B cell (primary cell): ENCODE measurements at regions not wholly inside any gene's neighbourhood (a gene's known extent, or its start where the extent isn't known, plus 50 kb on each side); places are given as distances from the start of the nearest gene placed in this dataset.

Source experiments
- ATAC-seq: fragments of 200-7000 bp; cut with Tn5 transposase; one replicate; pipeline ENCODE4 v1.10.0; 2021; ENCODE audit warnings: low read depth, mild to moderate bottlenecking, moderate number of reproducible peaks, moderate library complexity
- CTCF ChIA-PET: fragments of 350-600 bp; sonication (Branson Sonifier 250); formaldehyde crosslinking; loops from one replicate; lab custom pipeline; 2021; ENCODE audit warnings: antibody characterized with exemption, inconsistent platforms; lab: Charles Lee
- POLR2A ChIA-PET: fragments of 350-600 bp; sonication (Branson Sonifier 250); formaldehyde crosslinking; loops from one replicate; lab custom pipeline; 2021; ENCODE audit warnings: antibody characterized with exemption; lab: Charles Lee
- DNase-seq: peaks from one replicate; pipeline ENCODE4 v3.0.0; 2013
- H2AFZ ChIP-seq: 2 replicates; pipeline ENCODE4 v1.6.1; 2012; ENCODE audit warnings: mild to moderate bottlenecking, low read depth, low read length; ENCODE audit not compliant: insufficient read depth, poor library complexity, severe bottlenecking
- H3K27ac ChIP-seq, 2 donors: 1 replicate in 1 of 2; 2 replicates in 1 of 2; pipeline ENCODE4 v1.5.1; 2012 to 2013; ENCODE audit warnings: low read length in 2 of 2, mild to moderate bottlenecking in 2 of 2, moderate library complexity in 1 of 2
- H3K27me3 ChIP-seq, 4 experiments: fragments of 200-600 bp in 1 of 4; sonication (generic) in 1 of 4; replicated peaks in 1 of 4; 1 replicate in 2 of 4; 2 replicates in 2 of 4; pipeline versions ENCODE4 v1.6.1 to v1.7.0; 2013 to 2016; ENCODE audit warnings: low read length in 3 of 4, mild to moderate bottlenecking in 2 of 4, mixed read lengths in 1 of 4, moderate library complexity in 1 of 4; ENCODE audit not compliant: insufficient read depth in 4 of 4, control insufficient read depth in 3 of 4; ENCODE audit errors: control extremely low read depth in 1 of 4
- H3K36me3 ChIP-seq, 2 experiments: replicated peaks in 1 of 2; 1 replicate in 1 of 2; 2 replicates in 1 of 2; pipeline versions ENCODE4 v1.6.1 to v1.7.1; 2013; ENCODE audit warnings: low read length in 1 of 2; ENCODE audit not compliant: insufficient read depth in 2 of 2, control insufficient read depth in 1 of 2; ENCODE audit errors: control extremely low read depth in 1 of 2, extremely low read depth in 1 of 2
- H3K4me1 ChIP-seq, 2 donors: fragments of 200-600 bp in 1 of 2; sonication (generic) in 1 of 2; 1 replicate in 1 of 2; 2 replicates in 1 of 2; pipeline versions ENCODE4 v1.5.1 to v1.6.1; 2013 to 2017; ENCODE audit warnings: low read length in 2 of 2; ENCODE audit not compliant: control insufficient read depth in 2 of 2, insufficient read depth in 2 of 2
- H3K4me2 ChIP-seq: replicated peaks from 2 replicates; pipeline ENCODE3; 2012; ENCODE audit warnings: mild to moderate bottlenecking, low read depth, low read length; ENCODE audit not compliant: poor library complexity, severe bottlenecking
- H3K4me3 ChIP-seq, 5 experiments: fragments of 200-600 bp in 1 of 5; sonication (generic) in 1 of 5; 1 replicate in 3 of 5; 2 replicates in 2 of 5; pipeline versions ENCODE4 v1.5.1 to v1.7.0; 2011 to 2016; ENCODE audit warnings: low read length in 4 of 5, mild to moderate bottlenecking in 4 of 5, low read depth in 2 of 5, control low read depth in 1 of 5, moderate library complexity in 1 of 5; ENCODE audit not compliant: insufficient read depth in 1 of 5; ENCODE audit errors: control extremely low read depth in 1 of 5, extremely low read depth in 1 of 5
- H3K79me2 ChIP-seq: fragments of 200-600 bp; sonication (generic); one replicate; pipeline ENCODE4 v1.6.0; 2016; ENCODE audit warnings: low read length; ENCODE audit not compliant: control insufficient read depth, insufficient read depth
- H3K9ac ChIP-seq: fragments of 200-600 bp; sonication (generic); 2 replicates; pipeline ENCODE4 v1.6.1; 2017; ENCODE audit warnings: mild to moderate bottlenecking, low read length, moderate library complexity
- H3K9me3 ChIP-seq, 3 donors: one replicate each; pipeline versions ENCODE4 v1.6.1 to v1.7.1; 2013; ENCODE audit warnings: low read length in 2 of 3; ENCODE audit not compliant: control insufficient read depth in 2 of 3, insufficient read depth in 1 of 3; ENCODE audit errors: control extremely low read depth in 1 of 3
- H4K20me1 ChIP-seq: 2 replicates; pipeline ENCODE4 v1.6.0; 2012; ENCODE audit warnings: mild to moderate bottlenecking, low read length; ENCODE audit not compliant: insufficient read depth, control insufficient read depth, poor library complexity, severe bottlenecking
- H3K27ac Mint-ChIP-seq: one replicate; pipeline ENCODE4 v1.8.0; 2021; ENCODE audit warnings: mixed read lengths
- H3K27me3 Mint-ChIP-seq: one replicate; pipeline ENCODE4 v1.8.0; 2021; ENCODE audit warnings: mixed read lengths
- H3K4me1 Mint-ChIP-seq: one replicate; pipeline ENCODE4 v1.8.0; 2021; ENCODE audit warnings: mixed read lengths
- H3K4me3 Mint-ChIP-seq: one replicate; pipeline ENCODE4 v1.8.0; 2021; ENCODE audit warnings: mixed read lengths
- H3K9me3 Mint-ChIP-seq: one replicate; pipeline ENCODE4 v1.8.0; 2022; ENCODE audit warnings: mixed read lengths; ENCODE audit not compliant: insufficient read depth
- EZH2 ChIP-seq: IDR thresholded peaks from 2 replicates; pipeline ENCODE4 v1.6.1; 2012; ENCODE audit warnings: borderline replicate concordance, low read depth, mild to moderate bottlenecking, moderate library complexity, low read length; ENCODE audit not compliant: insufficient read depth, poor library complexity, severe bottlenecking
- WGBS: methylation state at CpG from one replicate; pipeline ENCODE4 v1.1.5; 2013; ENCODE audit warnings: missing lambda C conversion rate; ENCODE audit not compliant: insufficient coverage; 5-methylcytosine and 5-hydroxymethylcytosine counted together
- intact Hi-C: fragments of 100-400 bp; cut with micrococcal nuclease; formaldehyde crosslinking; loops from one replicate; pipeline ENCODE4 v1.10.0; 2022
- TF ChIP-seq, protein P1 (sequence below): fragments of 200-600 bp; IDR thresholded peaks from one replicate; pipeline ENCODE4 v1.8.0; 2022; ENCODE audit warnings: antibody characterized with exemption, mild to moderate bottlenecking

DNA sequence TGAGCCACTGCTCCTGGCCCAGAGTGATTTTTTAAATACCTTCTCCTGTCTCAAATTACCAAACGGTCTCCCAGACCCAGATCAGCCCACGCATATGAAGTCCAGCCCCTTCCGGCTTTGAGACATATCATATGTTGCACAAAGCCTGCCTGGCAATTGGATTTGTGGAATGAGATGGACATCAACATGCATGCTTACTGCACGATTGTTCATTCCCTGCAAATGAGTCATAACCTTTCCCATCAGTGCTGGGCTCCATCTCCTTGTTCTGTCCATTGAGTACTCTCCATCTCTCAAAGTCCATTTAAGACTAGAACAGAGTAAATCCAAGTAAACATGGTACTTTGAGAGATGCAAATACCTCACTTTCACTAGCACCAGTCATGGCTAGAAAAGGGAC, 612.2 kb upstream of the USP24 start:
- TF ChIP-seq, protein P1, sequence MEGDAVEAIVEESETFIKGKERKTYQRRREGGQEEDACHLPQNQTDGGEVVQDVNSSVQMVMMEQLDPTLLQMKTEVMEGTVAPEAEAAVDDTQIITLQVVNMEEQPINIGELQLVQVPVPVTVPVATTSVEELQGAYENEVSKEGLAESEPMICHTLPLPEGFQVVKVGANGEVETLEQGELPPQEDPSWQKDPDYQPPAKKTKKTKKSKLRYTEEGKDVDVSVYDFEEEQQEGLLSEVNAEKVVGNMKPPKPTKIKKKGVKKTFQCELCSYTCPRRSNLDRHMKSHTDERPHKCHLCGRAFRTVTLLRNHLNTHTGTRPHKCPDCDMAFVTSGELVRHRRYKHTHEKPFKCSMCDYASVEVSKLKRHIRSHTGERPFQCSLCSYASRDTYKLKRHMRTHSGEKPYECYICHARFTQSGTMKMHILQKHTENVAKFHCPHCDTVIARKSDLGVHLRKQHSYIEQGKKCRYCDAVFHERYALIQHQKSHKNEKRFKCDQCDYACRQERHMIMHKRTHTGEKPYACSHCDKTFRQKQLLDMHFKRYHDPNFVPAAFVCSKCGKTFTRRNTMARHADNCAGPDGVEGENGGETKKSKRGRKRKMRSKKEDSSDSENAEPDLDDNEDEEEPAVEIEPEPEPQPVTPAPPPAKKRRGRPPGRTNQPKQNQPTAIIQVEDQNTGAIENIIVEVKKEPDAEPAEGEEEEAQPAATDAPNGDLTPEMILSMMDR = no peak
- TF ChIP-seq EZH2 = no peak
- H2AFZ ChIP-seq = no peak overlapping the region
- WGBS = 87% methylated on average over 3 of the region's 4 CpGs

DNA sequence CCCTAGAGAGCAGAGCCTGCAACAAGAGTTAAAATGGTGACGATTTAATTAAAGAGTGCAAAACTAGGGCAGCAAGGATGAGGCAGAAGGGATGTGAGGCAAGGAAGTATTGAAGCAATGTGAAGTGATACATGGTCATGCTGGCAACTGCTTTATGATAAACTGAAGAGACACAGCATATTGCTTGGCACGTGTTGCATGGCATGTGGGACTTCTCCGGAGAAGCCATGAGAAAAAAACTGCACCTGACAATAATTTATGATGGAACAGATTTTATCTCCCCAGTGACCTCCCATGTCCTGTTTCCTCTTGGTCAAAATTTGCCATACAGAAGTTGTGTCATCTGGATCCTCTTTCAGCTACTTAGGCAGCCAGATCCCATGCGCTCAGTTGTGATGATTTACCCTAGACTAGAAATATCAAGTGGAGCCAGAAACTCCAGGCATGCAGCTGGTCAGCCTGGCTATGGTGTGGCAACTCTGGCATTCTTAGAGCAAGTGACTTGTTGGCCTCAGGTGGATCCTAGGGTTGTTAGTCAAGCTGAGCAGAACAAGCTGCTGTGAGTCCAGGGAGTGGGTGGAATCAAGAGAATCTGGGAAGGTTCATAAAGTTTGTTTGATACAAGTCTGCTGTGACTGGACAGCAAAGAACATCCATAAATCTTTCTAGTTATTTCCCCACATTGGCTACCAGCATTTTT, 611.4 kb upstream of the USP24 start:
- H3K9ac ChIP-seq = no peak overlapping the region
- DNase-seq (no peak), ATAC-seq (no peak)
- no peak overlapping the region for H2AFZ ChIP-seq
- 93% methylated on average over 2 of the region's 4 CpGs for WGBS
- no peaks in the 10 kb centered on the region for H3K9me3 Mint-ChIP-seq
- no peak overlapping the region for H3K27ac Mint-ChIP-seq
- ChIA-PET CTCF (no interaction called here), POLR2A (no interaction called here)
- no peak overlapping the region for H3K4me3 Mint-ChIP-seq
- intact Hi-C loops = no loop called here
- no peaks in the 10 kb centered on the region for H3K9me3 ChIP-seq
- no peaks in the 10 kb centered on the region for H3K4me1 ChIP-seq
- H3K4me3 ChIP-seq = no peak overlapping the region
- no peak overlapping the region for H3K4me2 ChIP-seq
- no peaks in the 10 kb centered on the region for H3K79me2 ChIP-seq
- no peaks in the 10 kb centered on the region for H3K4me1 Mint-ChIP-seq
- H3K27me3 ChIP-seq = peaks cover 0 to 3% (median 1%) of the 10 kb centered on the region in 4 experiments
- H4K20me1 ChIP-seq = no peaks in the 10 kb centered on the region
- H3K27ac ChIP-seq = no peak overlapping the region
- no peak for TF ChIP-seq EZH2
- TF ChIP-seq, protein P1 = no peak
- H3K27me3 Mint-ChIP-seq = peaks cover 6% of the 10 kb centered on the region
- H3K36me3 ChIP-seq = no peaks in the 10 kb centered on the region

More for the DNA sequence above, 612.2 kb upstream of the USP24 start:
- DNase-seq (no peak), ATAC-seq (no peak)
- Histone ChIP-seq H3K4me2 (no peak overlapping the region), H3K9me3 (no peaks in the 10 kb centered on the region), H4K20me1 (no peaks in the 10 kb centered on the region), H3K36me3 (no peaks in the 10 kb centered on the region), H3K79me2 (no peaks in the 10 kb centered on the region), H3K4me1 (no peaks in the 10 kb centered on the region), H3K27me3 (peaks cover 0 to 3% (median 1%) of the 10 kb centered on the region in 4 experiments), H3K4me3 (no peak overlapping the region), H3K9ac (no peak overlapping the region), H3K27ac (no peak overlapping the region)
- Mint-ChIP-seq H3K9me3 (no peaks in the 10 kb centered on the region), H3K4me3 (no peak overlapping the region), H3K27ac (no peak overlapping the region), H3K27me3 (peaks cover 1% of the 10 kb centered on the region), H3K4me1 (no peaks in the 10 kb centered on the region)
- intact Hi-C loops = no loop called here
- ChIA-PET CTCF (no interaction called here), POLR2A (no interaction called here)
